ENCODE measurements at regions not wholly inside any gene's neighbourhood (a gene's known extent, or its start where the extent isn't known, plus 50 kb on each side); places are given as distances from the start of the nearest gene placed in this dataset.
"Not testable (repeated sequence)": the region's sequence is repeated elsewhere in the genome, so short reads cannot be mapped to it uniquely, and the experiment has no call there.

GRCh38 chr6:81894788-81895271, 142.3 kb upstream of the TENT5A start:
- TF ChIP-seq, protein P1, sequence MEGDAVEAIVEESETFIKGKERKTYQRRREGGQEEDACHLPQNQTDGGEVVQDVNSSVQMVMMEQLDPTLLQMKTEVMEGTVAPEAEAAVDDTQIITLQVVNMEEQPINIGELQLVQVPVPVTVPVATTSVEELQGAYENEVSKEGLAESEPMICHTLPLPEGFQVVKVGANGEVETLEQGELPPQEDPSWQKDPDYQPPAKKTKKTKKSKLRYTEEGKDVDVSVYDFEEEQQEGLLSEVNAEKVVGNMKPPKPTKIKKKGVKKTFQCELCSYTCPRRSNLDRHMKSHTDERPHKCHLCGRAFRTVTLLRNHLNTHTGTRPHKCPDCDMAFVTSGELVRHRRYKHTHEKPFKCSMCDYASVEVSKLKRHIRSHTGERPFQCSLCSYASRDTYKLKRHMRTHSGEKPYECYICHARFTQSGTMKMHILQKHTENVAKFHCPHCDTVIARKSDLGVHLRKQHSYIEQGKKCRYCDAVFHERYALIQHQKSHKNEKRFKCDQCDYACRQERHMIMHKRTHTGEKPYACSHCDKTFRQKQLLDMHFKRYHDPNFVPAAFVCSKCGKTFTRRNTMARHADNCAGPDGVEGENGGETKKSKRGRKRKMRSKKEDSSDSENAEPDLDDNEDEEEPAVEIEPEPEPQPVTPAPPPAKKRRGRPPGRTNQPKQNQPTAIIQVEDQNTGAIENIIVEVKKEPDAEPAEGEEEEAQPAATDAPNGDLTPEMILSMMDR (IDR thresholded peaks at IDR 0.05; ENCODE audit: low read depth, low read length, missing control alignments) = no peak
- H3K4me3 ChIP-seq (ENCODE audit: low read depth, low read length) = no peak overlapping the region

GRCh38 chr6:81894306-81894705, 141.8 kb upstream of the TENT5A start:
- TF ChIP-seq, protein P1 (IDR thresholded peaks at IDR 0.05; ENCODE audit: low read depth, low read length, missing control alignments) = no peak
- no peak overlapping the region for H3K4me3 ChIP-seq (ENCODE audit: low read depth, low read length)
- no peak for DNase-seq (ENCODE audit: low read depth)

More at GRCh38 chr6:81894788-81895271, 142.3 kb upstream of the TENT5A start:
- DNase-seq (ENCODE audit: low read depth) = no peak

GRCh38 chr6:81892891-81893290, 140.4 kb upstream of the TENT5A start:
- TF ChIP-seq, protein P1 (IDR thresholded peaks at IDR 0.05; ENCODE audit: low read depth, low read length, missing control alignments) = no peak
- no peak overlapping the region for H3K4me3 ChIP-seq (ENCODE audit: low read depth, low read length)
- DNase-seq (ENCODE audit: low read depth) = no peak

GRCh38 chr6:81891874-81892273, 139.4 kb upstream of the TENT5A start:
- TF ChIP-seq, protein P1 (IDR thresholded peaks at IDR 0.05; ENCODE audit: low read depth, low read length, missing control alignments) = no peak
- no peak for DNase-seq (ENCODE audit: low read depth)
- no peak overlapping the region for H3K4me3 ChIP-seq (ENCODE audit: low read depth, low read length)

- DNase-seq (ENCODE audit: low read depth) = no peak
- no peak overlapping the region for H3K4me3 ChIP-seq (ENCODE audit: low read depth, low read length)
- TF ChIP-seq, protein P1 (IDR thresholded peaks at IDR 0.05; ENCODE audit: low read depth, low read length, missing control alignments) = no peak
These were observed 138.4 kb upstream of the TENT5A start for GRCh38 chr6:81890846-81891245.

DNA sequence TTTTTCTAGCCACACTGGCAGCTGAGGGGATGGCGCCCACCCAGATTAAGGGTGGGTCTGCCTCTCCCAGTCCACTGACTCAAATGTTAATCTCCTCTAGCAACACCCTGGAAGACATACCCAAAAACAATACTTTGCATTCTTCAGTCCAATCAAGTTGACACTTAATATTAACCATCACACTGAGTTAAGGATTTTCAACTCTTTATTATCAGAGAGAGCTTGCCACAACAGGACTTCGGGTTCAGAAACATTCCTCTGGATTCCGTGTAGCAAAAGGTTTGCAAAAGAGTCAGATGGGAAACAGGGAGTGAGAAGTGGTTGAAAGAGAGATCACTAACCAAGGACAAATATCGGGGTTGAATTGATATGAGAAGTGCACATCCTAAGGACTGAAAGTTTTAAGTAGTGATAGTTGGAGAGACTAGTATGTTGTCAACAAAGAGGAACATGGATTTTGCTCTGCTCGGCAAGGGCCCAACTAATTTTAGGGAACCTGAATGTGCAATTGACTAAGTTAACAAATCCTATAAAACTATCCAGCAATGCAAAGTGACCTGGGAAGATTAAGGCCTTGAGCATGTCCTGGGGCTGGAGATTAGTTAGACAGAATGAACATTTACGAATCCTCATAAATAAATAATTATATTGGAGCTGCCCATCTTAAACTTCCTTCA, 137.0 kb upstream of the TENT5A start:
- TF ChIP-seq, protein P1 (IDR thresholded peaks at IDR 0.05; ENCODE audit: low read depth, low read length, missing control alignments) = no peak

DNA sequence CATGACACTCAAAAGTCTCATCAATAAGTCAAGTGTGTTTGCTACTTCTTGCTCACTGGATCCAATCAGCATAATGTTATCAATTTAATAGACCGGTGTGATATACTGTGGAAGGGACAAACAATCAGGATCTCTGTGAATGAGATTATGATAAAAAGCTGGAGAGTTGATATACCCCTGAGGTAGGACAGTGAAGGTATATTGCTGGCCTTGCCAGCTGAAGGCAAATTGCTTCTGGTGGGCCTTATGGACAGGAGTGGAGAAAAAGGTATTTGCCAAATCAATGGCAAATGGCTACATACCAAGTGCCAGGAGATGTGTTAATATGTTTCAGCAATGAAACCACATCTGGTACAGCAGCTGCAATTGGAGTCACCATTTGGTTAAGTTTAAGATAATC, 134.4 kb upstream of the TENT5A start:
- DNase-seq (ENCODE audit: low read depth); H3K4me3 ChIP-seq (ENCODE audit: low read depth, low read length): not testable (repeated sequence)

More for the DNA sequence above, 137.0 kb upstream of the TENT5A start:
- no peak overlapping the region for H3K4me3 ChIP-seq (ENCODE audit: low read depth, low read length)
- no peak for DNase-seq (ENCODE audit: low read depth)
